ENCODE measurements at regions not wholly inside any gene's neighbourhood (a gene's known extent, or its start where the extent isn't known, plus 50 kb on each side); places are given as distances from the start of the nearest gene placed in this dataset.
A peak's percentile ranks its signal among the peaks of the same experiment; 100 is the strongest.

DNA sequence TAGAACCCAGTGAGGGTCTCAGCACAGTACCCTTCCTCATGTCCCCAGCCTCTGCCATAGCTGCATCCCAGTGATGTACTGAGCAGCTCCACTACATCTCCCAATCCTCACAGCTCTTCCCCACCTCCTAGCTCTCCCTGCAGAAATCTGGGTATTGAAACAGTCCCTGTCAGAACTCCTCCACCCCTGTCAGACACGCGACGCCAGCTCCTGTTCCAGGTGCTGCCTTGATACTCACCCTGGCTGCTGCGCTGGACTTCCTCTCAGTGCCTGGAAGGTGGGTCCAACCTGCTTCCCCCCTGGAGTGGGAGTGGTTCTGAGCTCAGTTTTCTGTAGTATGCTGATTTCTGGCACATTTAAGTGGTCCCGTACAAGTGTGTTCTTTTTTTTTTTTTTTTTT is 160.9 kb upstream of the SLCO3A1 start:
- DNase-seq = no peak

GRCh38 chr15:91694131-91694830 is 159.2 kb upstream of the SLCO3A1 start:
- peak; percentile 84 for DNase-seq

DNA sequence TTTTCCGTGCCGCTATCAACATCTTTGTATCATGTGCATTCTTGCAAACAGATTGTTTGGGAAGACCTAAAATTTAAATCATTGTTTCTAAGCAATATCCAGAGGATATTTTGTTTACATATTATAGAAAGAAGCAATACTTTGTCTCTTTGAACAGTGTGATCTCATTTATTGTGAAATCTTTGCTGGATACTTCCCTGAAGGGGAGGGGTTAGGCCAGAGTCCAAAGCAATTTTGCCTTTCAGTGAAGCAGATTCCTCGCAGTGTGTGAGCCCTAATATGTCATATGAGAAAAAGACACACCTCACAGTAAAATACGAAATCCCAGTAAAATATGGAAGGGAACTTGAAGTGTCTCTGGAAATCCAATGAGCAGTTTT is 158.7 kb upstream of the SLCO3A1 start:
- peak; percentile 78 for DNase-seq

- no peak for DNase-seq
Measured at GRCh38 chr15:91695799-91696198, 157.7 kb upstream of the SLCO3A1 start.

DNA sequence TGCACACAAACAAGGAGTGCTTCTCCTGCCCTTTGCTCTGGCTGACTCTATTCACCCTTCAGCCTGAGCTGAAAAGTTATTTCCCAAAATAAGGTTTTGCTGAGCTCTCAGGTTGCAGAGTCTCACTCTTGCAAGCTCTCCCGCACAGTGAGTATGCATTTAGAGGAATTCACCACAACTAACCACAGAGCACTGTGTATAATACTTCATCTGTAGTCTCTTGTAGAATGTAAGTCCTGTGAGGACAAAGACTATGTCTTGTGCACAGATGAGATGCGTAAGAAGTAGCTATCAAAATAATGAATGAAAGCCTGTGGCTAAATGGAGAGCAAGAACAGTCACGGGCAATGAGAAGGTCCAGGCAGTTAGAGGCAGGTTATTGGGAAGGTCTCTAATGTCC is 156.5 kb upstream of the SLCO3A1 start:
- DNase-seq = no peak

- no peak for DNase-seq
Measured at GRCh38 chr15:91698241-91698640, 155.3 kb upstream of the SLCO3A1 start.

- DNase-seq = no peak
Measured at GRCh38 chr15:91699741-91700140, 153.8 kb upstream of the SLCO3A1 start.

DNA sequence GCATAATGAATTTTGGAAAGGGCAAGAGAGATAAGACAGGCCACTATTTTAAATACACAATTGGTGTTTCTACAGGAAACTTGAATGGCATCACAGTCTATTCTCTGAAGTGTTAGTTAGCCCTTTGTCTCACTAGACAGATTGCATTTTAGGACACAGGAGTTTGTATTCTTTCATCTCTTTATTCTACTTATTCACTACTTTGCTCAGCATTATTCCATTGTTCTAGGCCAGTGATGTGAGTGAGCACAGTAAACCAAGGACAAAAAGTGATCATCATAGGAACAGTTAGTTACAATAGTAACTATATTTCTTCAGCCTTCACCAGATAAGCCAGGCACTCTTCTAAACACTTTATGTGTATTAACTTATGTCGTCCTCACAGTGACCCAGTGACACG is 150.2 kb upstream of the SLCO3A1 start:
- DNase-seq = no peak

DNA sequence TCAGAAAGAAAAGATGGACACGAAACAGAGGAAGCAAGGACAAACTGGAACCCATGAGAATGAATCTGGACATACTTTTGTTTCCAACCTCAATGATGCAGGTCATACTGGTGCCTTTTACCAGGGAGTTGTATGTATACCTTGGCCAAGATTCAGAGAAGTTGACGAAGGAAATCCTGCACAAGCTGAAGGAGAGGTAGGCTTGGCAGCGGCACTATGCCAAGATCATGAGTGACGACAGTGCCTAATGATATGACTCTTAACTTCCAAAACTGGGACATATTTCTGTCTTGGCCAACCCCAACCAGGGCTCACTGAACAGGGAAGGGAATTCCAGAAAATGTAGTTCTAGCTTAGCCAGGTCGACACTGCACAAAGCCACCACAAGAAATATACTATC is 149.2 kb upstream of the SLCO3A1 start:
- DNase-seq = no peak

GRCh38 chr15:91706322-91707032 is 147.0 kb upstream of the SLCO3A1 start:
- DNase-seq = peak; percentile 70

DNA sequence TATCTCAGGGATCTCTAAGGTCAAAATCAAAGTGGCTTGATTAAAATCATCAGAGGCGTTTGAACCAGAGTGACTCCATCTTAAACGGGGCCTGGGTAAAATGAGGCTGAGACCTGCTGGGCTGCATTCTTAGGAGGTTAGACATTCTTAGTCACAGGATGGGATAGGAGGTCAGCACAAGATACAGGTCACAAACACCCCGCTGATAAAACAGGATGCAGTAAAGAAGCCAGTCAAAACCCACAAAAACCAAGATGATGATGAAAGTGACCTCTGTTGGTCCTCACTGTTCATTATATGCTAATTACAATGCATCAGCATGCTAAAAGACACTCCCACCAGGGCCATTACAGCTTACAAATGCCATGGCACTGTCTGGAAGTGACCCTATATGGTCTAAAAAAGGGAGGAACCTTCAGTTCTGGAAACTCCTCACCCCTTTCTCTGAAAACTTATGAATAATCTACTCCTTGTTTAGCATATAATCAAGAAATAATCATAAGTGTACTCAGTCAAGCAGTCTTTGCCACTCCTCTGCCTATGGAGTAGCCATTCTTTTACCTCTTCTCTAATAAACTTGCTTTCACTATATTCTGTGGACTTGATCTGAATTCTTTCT is 143.3 kb upstream of the SLCO3A1 start:
- DNase-seq = peak; percentile 4

DNA sequence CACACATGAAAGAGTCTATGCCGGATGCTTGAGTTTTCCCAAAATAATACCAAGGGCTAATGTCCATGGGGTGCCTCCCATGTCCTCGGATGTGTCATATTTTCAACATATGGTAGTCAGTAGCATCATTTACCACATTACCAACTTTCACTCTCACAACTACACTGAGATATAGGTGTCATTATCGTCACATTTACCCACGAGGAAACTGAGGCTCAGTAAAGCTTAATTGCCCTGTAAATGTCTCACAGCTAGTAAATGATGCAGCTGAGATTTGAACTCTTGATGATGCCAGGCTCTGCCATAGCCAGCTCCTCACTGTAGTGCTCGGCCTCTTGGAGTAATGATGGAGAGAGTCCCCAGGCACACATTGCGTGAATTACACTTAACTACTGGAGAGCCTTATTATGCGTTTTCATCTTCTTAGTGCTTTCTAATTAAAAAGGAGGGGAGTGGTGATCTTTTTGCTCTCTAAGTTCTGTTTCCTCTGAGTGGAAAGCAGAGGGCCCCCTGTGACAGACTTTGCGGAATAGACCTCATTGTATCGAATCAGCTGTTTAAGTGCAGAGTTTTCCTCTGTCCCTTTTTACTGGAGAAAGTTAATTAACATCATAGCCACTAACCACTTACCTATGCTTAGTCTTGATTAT is 142.0 kb upstream of the SLCO3A1 start:
- no peak for DNase-seq

DNA sequence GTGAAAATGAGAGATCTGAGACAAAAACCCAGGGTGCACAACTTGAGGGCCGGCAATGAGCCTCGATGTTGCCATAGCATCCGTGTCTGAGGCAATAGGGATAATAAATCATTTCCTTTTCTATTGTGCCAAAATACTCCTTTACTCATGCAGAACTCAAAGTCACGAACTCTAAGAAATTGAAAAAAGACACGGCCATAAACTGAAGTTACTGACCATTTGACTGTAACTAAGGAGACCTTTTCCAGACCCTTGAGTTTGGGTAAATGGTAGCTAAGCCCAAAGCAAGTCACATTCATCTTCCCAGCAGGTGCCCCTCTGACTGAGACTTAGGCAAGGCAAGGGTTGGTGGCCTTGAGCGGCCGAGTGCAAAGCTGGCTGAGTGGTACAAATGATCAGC is 141.2 kb upstream of the SLCO3A1 start:
- DNase-seq = no peak

- no peak for DNase-seq
Measured at GRCh38 chr15:91716536-91716935, 137.0 kb upstream of the SLCO3A1 start.

- no peak for DNase-seq
Measured at GRCh38 chr15:91717811-91718210, 135.7 kb upstream of the SLCO3A1 start.

DNA sequence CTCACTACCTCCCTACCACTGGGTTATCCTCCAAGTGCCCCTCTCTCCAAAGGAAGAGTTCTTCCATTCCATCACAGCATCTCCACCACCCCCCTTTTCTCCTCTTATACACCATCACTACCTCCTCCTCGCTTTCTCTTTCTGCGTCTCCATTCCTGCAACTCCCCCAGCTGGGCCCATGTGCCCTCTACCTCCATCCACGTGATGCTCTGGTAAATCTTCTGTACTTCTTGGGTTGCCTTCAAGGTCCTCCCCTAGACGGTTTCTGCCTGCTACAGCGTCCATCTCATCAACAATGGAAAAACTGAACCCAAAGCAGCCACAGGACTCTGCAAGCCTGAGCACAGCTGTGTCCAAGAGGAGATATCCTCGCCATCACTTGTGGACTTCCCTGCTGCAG is 129.5 kb upstream of the SLCO3A1 start:
- DNase-seq = no peak

- no peak for DNase-seq
Measured at GRCh38 chr15:91733661-91734060, 119.8 kb upstream of the SLCO3A1 start.

DNA sequence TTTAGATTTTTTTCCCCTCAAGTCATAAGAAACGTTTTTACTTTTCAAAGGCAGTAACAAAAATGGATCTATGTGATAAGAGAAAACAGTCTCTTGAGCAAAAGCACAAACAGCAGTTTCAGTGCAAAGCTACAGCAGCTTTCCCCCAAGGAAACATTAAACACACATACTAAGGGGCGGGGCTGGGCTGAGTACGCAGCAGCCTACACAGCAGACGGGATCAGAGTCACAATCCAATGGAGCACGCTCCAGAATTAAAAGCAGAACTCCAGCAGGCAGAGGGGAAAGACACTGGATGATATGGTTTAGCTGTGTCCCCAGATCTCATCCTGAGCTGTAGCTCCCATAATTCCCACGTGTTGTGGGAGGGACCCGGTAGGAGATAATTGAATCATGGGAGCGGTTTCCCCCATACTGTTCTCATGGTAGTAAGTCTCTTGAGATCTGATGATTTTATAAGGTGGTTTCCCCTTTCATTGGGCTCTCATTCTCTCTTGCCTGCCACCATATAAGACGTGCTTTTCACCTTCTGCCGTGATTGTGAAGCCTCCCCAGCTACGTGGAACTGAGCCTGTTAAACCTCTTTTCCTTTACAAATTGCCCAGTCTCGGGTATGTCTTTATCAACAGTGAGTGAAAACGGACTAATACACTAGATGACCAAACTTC is 116.2 kb upstream of the SLCO3A1 start:
- DNase-seq = no peak

GRCh38 chr15:91741986-91742385 is 111.5 kb upstream of the SLCO3A1 start:
- no peak for DNase-seq

DNA sequence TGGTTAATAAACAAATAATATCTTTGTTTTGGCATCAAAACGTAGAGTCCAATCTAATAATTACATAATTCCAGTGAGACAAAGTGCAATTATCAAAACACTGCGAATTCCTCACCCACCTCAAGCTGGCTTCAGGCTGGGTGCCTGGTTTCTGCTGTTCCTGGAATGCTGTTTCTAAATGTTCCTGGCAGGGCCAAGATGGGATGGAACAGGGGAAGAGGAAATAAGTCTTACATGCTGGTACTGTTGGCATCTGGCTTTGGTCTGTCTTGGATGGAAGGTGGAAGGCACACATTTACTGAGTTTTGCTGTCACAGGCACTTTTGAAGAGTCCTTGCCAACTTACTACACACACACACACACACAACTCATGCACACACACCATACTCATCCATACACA is 101.9 kb upstream of the SLCO3A1 start:
- no peak for DNase-seq

- no peak for DNase-seq
Measured at GRCh38 chr15:91752081-91752785, 101.3 kb upstream of the SLCO3A1 start.

DNA sequence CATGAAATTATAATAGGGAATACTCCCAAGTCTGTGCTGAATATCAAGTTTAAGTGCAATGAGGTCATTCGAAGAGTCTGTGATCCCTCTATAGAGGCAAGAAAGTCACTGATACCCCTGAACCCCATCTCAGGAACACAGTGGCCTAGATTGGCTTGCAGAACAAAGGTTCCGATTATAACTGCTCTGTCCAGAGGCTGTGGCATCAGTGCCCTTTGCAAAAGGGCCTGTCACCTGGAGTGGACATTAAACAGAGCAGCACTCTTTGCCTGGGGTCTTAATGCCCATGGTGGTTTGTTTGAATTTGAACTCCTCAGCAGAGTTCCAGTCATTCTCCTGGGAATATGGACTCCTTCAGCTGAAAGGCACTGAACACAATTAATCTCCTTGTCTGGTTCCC is 93.9 kb upstream of the SLCO3A1 start:
- no peak for DNase-seq

- DNase-seq = no peak
Measured at GRCh38 chr15:91765660-91766059, 87.8 kb upstream of the SLCO3A1 start.

Measured in fibroblast of skin of right biceps (primary cell).